HL-60 (cell line): ENCODE measurements at regions not wholly inside any gene's neighbourhood (a gene's known extent, or its start where the extent isn't known, plus 50 kb on each side); places are given as distances from the start of the nearest gene placed in this dataset.

ENCODE experiments used
- POLR2AphosphoS5 ChIP-seq: IDR thresholded peaks from 2 replicates; pipeline ENCODE4 v1.6.1; 2012; ENCODE audit warnings: low read depth
- SPI1 ChIP-seq: IDR thresholded peaks from 2 replicates; pipeline ENCODE4 v1.6.1; 2012; ENCODE audit warnings: low read depth, mild to moderate bottlenecking, borderline replicate concordance
- TF ChIP-seq, protein P1 (sequence below): IDR thresholded peaks from one replicate; pipeline ENCODE4 v1.5.1; 2011; ENCODE audit warnings: low read length, control low read depth, inconsistent platforms; ENCODE audit not compliant: insufficient read depth

DNA sequence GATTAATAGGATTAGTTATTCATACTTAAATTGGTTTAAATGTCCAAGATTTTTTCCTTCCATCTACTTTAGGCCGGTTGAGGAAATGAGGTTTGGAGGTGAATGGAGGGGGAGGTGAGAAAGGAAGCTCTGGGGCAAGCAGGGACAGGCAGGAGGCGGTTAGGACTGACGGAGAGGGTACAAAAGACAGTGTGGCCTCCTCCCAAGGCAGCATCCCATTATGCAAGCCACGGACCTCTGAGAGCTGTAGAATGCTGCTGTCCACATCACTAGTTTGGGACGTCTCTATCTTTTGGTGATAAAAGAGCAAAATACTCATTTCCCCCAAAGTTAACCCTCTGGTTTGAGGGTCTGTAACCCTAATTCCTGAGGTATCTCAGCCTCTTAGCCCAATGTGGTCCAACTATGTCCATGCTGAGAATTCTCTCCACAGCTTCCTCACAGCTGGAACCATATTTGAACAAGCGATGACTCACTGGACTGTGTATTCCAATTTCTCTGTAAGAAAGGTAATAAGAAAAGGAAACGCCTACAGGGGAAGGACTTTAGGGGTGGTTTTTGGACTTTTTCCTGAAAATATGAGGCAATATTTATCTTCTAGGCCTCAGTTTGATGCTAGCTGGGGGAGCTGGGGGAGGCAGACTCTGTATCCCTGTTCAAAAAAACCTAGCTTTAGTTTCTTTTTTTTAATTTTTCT, 172.2 kb downstream of the TFAP2B start:
- TF ChIP-seq, protein P1, sequence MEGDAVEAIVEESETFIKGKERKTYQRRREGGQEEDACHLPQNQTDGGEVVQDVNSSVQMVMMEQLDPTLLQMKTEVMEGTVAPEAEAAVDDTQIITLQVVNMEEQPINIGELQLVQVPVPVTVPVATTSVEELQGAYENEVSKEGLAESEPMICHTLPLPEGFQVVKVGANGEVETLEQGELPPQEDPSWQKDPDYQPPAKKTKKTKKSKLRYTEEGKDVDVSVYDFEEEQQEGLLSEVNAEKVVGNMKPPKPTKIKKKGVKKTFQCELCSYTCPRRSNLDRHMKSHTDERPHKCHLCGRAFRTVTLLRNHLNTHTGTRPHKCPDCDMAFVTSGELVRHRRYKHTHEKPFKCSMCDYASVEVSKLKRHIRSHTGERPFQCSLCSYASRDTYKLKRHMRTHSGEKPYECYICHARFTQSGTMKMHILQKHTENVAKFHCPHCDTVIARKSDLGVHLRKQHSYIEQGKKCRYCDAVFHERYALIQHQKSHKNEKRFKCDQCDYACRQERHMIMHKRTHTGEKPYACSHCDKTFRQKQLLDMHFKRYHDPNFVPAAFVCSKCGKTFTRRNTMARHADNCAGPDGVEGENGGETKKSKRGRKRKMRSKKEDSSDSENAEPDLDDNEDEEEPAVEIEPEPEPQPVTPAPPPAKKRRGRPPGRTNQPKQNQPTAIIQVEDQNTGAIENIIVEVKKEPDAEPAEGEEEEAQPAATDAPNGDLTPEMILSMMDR = no peak
- no peak for TF ChIP-seq SPI1
- no peak for TF ChIP-seq POLR2AphosphoS5
